Mononuclear cell (primary cell): ENCODE measurements at regions not wholly inside any gene's neighbourhood (a gene's known extent, or its start where the extent isn't known, plus 50 kb on each side); places are given as distances from the start of the nearest gene placed in this dataset.

Experiments used
- H3K27me3 ChIP-seq: 2 replicates; pipeline ENCODE4 v1.6.0; 2011; ENCODE audit warnings: low read length, control low read depth; ENCODE audit not compliant: insufficient read depth
- H3K4me1 ChIP-seq: 2 replicates; pipeline ENCODE4 v1.5.1; 2011; ENCODE audit warnings: mild to moderate bottlenecking, low read length, control low read depth; ENCODE audit not compliant: insufficient read depth
- H3K4me3 ChIP-seq: 2 replicates; pipeline ENCODE4 v1.5.1; 2011; ENCODE audit warnings: mild to moderate bottlenecking, low read length, moderate library complexity
- H3K9me3 ChIP-seq: 2 replicates; pipeline ENCODE4 v1.5.1; 2011; ENCODE audit warnings: low read depth, mild to moderate bottlenecking, control low read depth, low read length

DNA sequence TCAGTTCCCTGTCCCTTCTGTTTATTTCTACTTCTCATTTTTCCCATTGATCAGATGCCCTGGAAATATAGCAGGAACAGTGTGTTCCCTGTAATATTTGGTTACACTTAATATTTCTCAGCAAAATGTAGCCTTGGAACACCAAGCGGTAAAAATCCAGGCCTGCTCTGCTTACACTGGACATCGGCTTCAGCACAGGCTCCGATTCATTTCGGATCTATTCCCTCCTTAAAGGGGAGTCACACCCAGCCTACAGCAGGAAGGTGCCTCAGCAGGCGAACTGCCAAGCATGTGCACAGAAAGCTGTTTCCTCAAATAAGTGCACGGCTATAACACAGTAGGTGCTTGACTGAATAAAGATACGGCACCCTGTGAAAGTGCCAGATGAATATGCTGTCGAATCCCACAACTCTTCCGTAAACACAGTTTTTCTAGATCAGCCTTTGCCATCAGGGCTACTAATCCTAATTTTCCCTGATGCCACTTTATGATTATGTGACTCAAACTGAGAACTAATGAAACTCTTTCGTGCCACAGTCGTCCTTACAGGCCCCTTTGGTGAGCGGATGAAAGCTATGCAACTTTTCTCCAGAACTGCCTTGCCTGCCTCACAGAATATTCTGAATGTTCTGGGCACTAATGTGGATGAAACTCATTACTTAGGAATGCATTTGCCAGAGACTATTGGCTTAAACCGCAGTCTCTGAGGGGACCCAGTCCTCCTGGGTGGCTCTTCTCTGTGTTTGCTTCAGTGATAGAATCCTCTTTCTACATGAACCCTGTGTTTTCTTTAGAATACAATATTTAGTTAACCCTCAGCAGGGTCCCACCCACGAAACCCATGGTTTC lies 275.5 kb upstream of the RUNX1 start:
- Histone ChIP-seq H3K9me3 (no peaks in the 10 kb centered on the region), H3K4me1 (no peaks in the 10 kb centered on the region), H3K4me3 (no peak overlapping the region), H3K27me3 (no peaks in the 10 kb centered on the region)

- Histone ChIP-seq H3K9me3 (no peaks in the 10 kb centered on the region), H3K27me3 (no peaks in the 10 kb centered on the region), H3K4me1 (no peaks in the 10 kb centered on the region), H3K4me3 (no peak overlapping the region)
Observed at GRCh38 chr21:35323947-35324346, 274.8 kb upstream of the RUNX1 start.

DNA sequence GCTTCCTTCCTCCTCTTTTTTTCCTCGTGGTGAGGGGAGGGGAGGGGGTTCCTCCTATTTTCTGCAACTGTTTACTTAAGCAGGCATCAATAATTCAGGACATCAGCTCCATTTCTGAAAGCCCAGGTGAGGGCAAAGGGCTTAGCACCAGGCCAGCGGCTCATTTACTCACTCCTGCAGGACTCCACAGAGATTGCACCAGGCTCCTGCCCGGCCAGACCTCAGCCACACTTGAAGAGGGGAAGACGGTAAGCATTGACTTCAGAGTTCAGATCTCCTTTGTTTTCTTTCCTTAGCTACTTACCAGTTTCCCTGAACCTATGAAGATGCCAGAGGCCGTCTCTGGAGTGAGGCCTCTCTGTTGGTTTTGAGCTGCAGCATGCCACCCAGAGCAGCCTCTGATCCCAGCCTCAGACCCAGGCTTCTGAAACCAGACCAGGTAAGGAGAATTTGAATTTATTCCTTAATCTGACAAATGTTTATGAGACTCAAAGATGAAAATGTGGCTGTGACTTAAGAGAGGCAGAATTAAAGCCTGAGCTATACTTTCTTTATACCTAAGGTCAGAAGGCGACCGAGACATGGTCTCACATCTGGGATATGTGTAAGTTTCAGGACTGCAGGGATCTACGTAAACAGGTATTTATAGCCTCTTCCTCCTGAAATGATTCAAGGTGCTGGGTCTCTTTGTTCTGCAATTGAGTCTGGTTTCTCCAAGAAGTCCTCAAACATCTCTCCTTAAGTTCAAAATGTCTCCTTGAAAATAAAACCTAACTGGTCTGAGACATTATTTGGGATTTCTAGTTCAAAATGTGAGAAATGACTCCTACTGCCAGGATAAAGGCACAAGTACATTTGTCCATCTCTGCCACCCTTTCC lies 272.5 kb upstream of the RUNX1 start:
- H3K27me3 ChIP-seq, result no peaks in the 10 kb centered on the region
- no peaks in the 10 kb centered on the region for H3K9me3 ChIP-seq
- H3K4me3 ChIP-seq, result no peak overlapping the region
- H3K4me1 ChIP-seq, result no peaks in the 10 kb centered on the region

DNA sequence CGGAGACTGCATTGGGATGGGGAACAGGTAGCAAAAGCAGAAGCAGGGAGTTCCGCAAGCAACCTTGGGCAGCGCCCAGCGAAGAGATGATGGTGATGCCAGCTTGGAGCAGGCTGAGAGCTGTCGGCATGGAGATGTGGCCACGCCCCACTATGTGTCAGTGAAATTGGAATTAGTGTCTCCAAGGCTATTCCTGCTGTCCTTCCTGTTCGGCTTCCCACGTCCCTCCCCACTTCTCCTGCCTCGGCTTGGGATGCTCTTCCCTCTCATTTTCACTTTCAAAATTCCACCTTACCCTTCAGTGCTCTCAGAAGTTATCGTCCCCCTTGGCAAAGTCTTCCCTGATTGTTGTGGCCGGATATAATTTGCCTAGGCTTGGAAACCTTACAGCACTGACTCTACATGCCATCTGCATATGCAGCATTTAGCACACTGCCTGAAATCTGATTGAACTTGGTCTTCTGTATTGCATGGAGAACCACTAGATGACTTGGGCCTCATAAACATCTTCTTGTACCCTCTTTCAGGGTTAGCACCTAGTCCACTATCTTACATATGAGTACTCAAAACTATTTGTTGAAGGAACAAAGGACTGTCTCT lies 270.7 kb upstream of the RUNX1 start:
- Histone ChIP-seq H3K9me3 (no peaks in the 10 kb centered on the region), H3K4me1 (no peaks in the 10 kb centered on the region), H3K4me3 (no peak overlapping the region), H3K27me3 (no peaks in the 10 kb centered on the region)

DNA sequence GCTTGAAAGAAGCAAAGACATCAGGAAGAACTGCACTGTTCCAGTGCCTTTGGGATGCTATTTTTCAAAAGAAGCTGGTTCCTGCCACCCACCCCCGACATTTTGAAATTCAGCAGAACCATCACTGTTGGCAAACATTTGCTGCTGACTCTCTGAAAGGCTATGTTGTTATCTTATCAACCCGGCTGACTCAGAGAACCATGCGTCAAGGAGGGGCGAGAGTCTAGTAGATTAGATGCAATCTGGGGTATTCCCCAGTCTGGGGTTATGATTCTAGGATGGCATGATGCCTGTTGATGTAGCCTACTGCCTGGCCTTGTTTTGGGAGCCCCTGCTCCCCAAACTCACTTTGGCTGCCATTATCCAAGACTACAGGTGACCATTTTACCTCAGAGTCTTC lies 267.8 kb upstream of the RUNX1 start:
- H3K4me1 ChIP-seq, result no peaks in the 10 kb centered on the region
- H3K9me3 ChIP-seq, result no peaks in the 10 kb centered on the region

GRCh38 chr21:35316456-35316855 lies 267.4 kb upstream of the RUNX1 start:
- no peaks in the 10 kb centered on the region for H3K4me1 ChIP-seq
- H3K4me3 ChIP-seq, result no peak overlapping the region
- no peaks in the 10 kb centered on the region for H3K27me3 ChIP-seq
- H3K9me3 ChIP-seq, result no peaks in the 10 kb centered on the region

More for the DNA sequence above, 267.8 kb upstream of the RUNX1 start:
- H3K27me3 ChIP-seq, result no peaks in the 10 kb centered on the region
- H3K4me3 ChIP-seq, result no peak overlapping the region

DNA sequence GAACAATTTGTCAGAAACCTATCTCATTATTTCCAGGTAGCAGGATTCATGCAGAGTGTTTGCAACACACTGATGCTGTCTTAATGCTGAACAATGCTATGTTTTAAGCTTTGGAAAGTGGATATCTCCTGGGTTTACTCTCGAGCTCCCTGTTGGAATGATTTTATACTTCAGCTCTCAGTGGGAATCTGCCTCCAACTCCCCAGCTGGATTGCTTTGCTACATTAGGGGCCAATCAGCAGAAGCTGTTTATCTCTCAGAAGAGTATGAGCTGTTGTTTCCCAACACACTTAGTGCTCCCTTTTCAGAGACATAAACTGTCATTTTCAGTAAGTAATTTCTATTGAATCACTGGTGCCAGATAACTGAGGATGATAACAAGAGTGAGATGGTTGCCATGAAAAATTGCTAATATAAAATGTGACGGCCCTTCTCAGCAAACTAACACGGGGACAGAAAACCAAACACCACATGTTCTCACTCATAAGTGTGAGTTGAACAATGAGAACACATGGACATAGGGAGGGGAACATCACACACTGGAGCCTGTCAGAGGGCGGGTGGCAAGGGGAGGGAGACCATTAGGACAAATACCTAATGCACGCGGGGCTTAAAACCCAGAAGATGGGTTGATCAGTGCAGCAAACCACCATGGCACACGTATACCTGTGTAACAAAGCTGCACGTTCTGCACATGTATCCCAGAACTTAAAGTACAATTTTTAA lies 265.9 kb upstream of the RUNX1 start:
- no peak overlapping the region for H3K4me3 ChIP-seq
- H3K4me1 ChIP-seq, result no peaks in the 10 kb centered on the region
- H3K9me3 ChIP-seq, result no peaks in the 10 kb centered on the region
- no peaks in the 10 kb centered on the region for H3K27me3 ChIP-seq

GRCh38 chr21:35311985-35312384 lies 262.9 kb upstream of the RUNX1 start:
- Histone ChIP-seq H3K4me3 (no peak overlapping the region), H3K9me3 (no peaks in the 10 kb centered on the region), H3K27me3 (no peaks in the 10 kb centered on the region), H3K4me1 (no peaks in the 10 kb centered on the region)

DNA sequence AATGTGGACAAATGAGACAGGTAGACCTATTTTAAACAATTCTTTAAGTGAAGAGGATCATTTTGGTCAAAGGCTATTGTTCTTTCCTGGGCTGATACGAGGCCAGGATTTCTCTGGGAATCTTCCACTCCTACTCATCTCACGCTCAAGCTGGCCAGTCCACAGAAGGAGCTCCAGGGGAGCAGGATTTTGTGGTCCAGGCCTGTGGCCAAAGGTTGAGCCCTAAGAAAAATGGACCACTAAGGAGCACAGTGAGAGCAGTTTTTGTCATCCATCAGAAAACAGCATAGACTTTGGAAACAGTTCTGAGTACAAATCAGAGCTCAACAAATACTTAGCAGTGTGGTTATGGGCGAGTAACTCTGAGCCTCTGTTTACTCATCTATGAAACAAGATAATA lies 260.2 kb upstream of the RUNX1 start:
- Histone ChIP-seq H3K4me1 (no peaks in the 10 kb centered on the region), H3K9me3 (no peaks in the 10 kb centered on the region), H3K27me3 (no peaks in the 10 kb centered on the region), H3K4me3 (no peak overlapping the region)

- Histone ChIP-seq H3K9me3 (no peaks in the 10 kb centered on the region), H3K27me3 (no peaks in the 10 kb centered on the region), H3K4me3 (no peak overlapping the region), H3K4me1 (no peaks in the 10 kb centered on the region)
Observed at GRCh38 chr21:35303085-35303484, 254.0 kb upstream of the RUNX1 start.

DNA sequence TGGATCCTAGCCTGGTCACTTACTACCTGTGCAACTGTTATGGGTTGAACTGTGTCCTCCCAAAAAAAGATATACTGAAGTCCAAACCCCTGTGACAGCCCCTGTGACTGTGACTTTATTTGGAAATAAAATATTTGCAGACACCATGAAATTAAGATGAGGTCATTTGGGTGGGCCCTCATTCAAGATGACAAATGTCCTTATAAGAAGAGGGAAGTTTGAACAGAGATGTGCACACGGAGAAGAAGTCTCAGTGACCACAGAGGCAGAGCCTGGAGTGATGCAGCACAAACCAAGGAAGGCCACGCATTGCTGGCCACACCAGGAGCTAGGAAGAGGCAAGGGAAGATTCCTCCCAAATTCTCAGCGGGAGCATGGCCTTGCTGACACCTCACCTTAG lies 249.7 kb upstream of the RUNX1 start:
- H3K9me3 ChIP-seq, result no peaks in the 10 kb centered on the region
- H3K27me3 ChIP-seq, result no peaks in the 10 kb centered on the region
- no peak overlapping the region for H3K4me3 ChIP-seq
- H3K4me1 ChIP-seq, result no peaks in the 10 kb centered on the region

DNA sequence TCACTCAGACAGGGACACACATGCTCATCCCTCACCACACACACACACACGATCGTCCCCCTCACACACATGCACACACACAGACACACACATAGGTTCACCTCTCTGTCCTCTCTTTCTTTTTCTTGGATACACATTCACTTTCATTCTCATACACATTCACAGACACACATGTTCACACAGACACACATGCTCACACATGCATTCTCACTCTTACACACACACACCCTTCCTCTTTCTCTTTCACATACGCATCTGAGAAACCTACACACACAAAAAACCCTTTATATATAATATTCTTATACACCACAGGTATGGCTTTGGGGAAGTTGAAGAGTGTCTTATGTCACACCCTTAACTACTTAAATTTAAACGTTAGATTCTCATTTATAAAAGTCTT lies 248.6 kb upstream of the RUNX1 start:
- H3K4me3 ChIP-seq, result no peak overlapping the region
- no peaks in the 10 kb centered on the region for H3K9me3 ChIP-seq
- H3K27me3 ChIP-seq, result no peaks in the 10 kb centered on the region
- no peaks in the 10 kb centered on the region for H3K4me1 ChIP-seq

GRCh38 chr21:35294231-35294898 lies 245.3 kb upstream of the RUNX1 start:
- Histone ChIP-seq H3K4me1 (no peaks in the 10 kb centered on the region), H3K9me3 (no peaks in the 10 kb centered on the region), H3K27me3 (no peaks in the 10 kb centered on the region), H3K4me3 (no peak overlapping the region)

DNA sequence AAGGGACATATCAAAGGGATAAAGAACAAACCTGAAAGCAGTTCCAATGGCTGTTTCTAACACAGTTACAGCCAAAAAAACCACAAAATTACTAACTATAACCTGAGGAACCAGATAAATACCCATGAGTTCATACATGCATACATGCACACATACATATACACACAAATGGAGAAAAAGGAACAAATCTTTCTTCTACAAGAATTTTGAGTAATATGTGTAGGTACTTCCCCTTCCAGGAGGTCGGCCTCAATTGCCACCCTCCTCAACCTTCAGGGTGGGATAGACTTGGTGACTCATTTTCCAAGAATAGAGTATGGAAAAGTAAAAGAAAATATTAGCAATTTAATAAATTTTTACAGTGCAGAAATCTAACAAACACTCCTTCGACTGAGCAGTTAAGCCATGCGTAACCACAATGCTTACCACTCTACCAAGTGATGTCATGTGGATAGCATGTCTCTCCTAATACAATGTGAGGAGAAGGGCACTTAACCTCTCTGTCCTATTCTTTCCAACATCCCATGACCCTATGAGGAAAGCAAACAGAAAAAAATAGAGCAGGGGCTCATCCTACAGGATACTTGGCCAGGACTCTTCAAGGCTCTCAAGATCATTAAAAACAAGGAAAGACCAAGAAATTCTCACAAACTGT lies 243.0 kb upstream of the RUNX1 start:
- no peak overlapping the region for H3K4me3 ChIP-seq
- H3K4me1 ChIP-seq, result no peaks in the 10 kb centered on the region
- peaks cover 7% of the 10 kb centered on the region for H3K9me3 ChIP-seq
- no peaks in the 10 kb centered on the region for H3K27me3 ChIP-seq
